Spleen (tissue), 7 donors: ENCODE measurements at regions not wholly inside any gene's neighbourhood (a gene's known extent, or its start where the extent isn't known, plus 50 kb on each side); places are given as distances from the start of the nearest gene placed in this dataset.

Source experiments
- POLR2A ChIP-seq, 3 donors: fragments of 450-650 bp; IDR thresholded peaks; one replicate each; pipeline ENCODE4 v1.5.1; 2017; ENCODE audit warnings: antibody characterized with exemption in 3 of 3, mild to moderate bottlenecking in 1 of 3
- POLR2AphosphoS5 ChIP-seq, 3 donors: sonication (generic); formaldehyde crosslinking; IDR thresholded peaks; one replicate each; pipeline ENCODE4 v1.5.1; 2017; ENCODE audit warnings: antibody characterized with exemption in 3 of 3
- TF ChIP-seq, protein P1 (sequence below), 11 experiments: fragments of 200-600 bp in 7 of 11; fragments of 450-650 bp in 4 of 11; sonication (generic) in 4 of 11; IDR thresholded peaks in 8 of 11; conservative IDR thresholded peaks in 3 of 11; 1 replicate in 7 of 11; 2 replicates in 4 of 11; pipeline versions ENCODE4 v1.4.0 to v1.8.0; 2016 to 2021; ENCODE audit warnings: antibody characterized with exemption in 11 of 11, inconsistent platforms in 4 of 11, mild to moderate bottlenecking in 1 of 11
- donor health status: DM: no; HTN: no; CAD: no; lungs with moderate emphysema.
- donor health status: DM: no; HTN: no; CAD: no.
- donor health status: DM: no; HTN: no; CAD: no.

DNA sequence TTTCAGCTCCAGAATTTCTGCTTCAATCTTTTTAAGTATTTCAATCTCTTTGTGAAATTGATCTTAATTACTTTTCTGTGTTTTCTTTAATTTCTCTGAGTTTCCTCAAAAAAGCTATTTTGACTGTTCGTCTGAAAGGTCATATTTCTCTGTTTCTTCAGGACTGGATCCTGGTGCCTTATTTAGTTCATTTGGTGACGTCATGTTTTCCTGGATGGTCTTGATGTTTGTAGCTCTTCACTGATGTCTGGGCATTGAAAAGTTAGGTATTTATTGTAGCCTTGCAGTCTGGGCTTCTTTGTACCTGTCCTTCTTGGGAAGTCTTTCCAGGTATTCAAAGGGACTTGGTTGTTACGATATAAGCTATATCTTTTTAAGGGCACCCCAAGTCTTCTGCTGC is 998.7 kb downstream of the NCAM2 start:
- TF ChIP-seq, protein P1, sequence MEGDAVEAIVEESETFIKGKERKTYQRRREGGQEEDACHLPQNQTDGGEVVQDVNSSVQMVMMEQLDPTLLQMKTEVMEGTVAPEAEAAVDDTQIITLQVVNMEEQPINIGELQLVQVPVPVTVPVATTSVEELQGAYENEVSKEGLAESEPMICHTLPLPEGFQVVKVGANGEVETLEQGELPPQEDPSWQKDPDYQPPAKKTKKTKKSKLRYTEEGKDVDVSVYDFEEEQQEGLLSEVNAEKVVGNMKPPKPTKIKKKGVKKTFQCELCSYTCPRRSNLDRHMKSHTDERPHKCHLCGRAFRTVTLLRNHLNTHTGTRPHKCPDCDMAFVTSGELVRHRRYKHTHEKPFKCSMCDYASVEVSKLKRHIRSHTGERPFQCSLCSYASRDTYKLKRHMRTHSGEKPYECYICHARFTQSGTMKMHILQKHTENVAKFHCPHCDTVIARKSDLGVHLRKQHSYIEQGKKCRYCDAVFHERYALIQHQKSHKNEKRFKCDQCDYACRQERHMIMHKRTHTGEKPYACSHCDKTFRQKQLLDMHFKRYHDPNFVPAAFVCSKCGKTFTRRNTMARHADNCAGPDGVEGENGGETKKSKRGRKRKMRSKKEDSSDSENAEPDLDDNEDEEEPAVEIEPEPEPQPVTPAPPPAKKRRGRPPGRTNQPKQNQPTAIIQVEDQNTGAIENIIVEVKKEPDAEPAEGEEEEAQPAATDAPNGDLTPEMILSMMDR (IDR thresholded peaks at IDR 0.05 in 8 of 11, conservative IDR thresholded peaks at IDR 0.05 in 3 of 11) = no peak
- TF ChIP-seq POLR2A (IDR thresholded peaks at IDR 0.05) (no peak), POLR2AphosphoS5 (IDR thresholded peaks at IDR 0.05) (no peak)
